Neural crest cell (in vitro differentiated cells): ENCODE measurements at regions not wholly inside any gene's neighbourhood (a gene's known extent, or its start where the extent isn't known, plus 50 kb on each side); places are given as distances from the start of the nearest gene placed in this dataset.

Experiments
- DNase-seq: peaks from one replicate; pipeline ENCODE4 v3.0.0; 2021; ENCODE audit warnings: low read depth, mixed read lengths, low spot score
- H3K27ac Mint-ChIP-seq: one replicate; pipeline ENCODE4 v1.8.0; 2021; ENCODE audit warnings: mild to moderate bottlenecking, mixed read lengths; ENCODE audit not compliant: unreplicated experiment
- H3K27me3 Mint-ChIP-seq: 2 replicates; pipeline ENCODE4 v1.8.0; 2021; ENCODE audit warnings: low read depth, mild to moderate bottlenecking, mixed read lengths
- H3K36me3 Mint-ChIP-seq: 2 replicates; pipeline ENCODE4 v1.8.0; 2021; ENCODE audit warnings: low read depth, mild to moderate bottlenecking, mixed read lengths
- H3K4me1 Mint-ChIP-seq: 2 replicates; pipeline ENCODE4 v1.8.0; 2021; ENCODE audit warnings: mixed read lengths
- H3K4me3 Mint-ChIP-seq: one replicate; pipeline ENCODE4 v1.8.0; 2021; ENCODE audit warnings: mild to moderate bottlenecking, mixed read lengths
- H3K9me3 Mint-ChIP-seq: 2 replicates; pipeline ENCODE4 v1.8.0; 2021; ENCODE audit warnings: mixed read lengths
- CTCF ChIP-seq: fragments of 200-600 bp; sonication (generic); conservative IDR thresholded peaks from 2 replicates; pipeline ENCODE4 v1.5.0; 2021; ENCODE audit warnings: antibody characterized with exemption, mild to moderate bottlenecking

GRCh38 chr14:97027256-97027999 is 230.2 kb downstream of the VRK1 start:
- Mint-ChIP-seq H3K36me3 (no peaks in the 10 kb centered on the region), H3K27ac (peak overlapping the region; percentile 95), H3K27me3 (peaks cover 13% of the 10 kb centered on the region), H3K4me3 (peak overlapping the region; percentile 64), H3K9me3 (peaks cover 4% of the 10 kb centered on the region), H3K4me1 (peaks cover 45% of the 10 kb centered on the region)
- no peak for TF ChIP-seq CTCF
- DNase-seq: peak; percentile 67

DNA sequence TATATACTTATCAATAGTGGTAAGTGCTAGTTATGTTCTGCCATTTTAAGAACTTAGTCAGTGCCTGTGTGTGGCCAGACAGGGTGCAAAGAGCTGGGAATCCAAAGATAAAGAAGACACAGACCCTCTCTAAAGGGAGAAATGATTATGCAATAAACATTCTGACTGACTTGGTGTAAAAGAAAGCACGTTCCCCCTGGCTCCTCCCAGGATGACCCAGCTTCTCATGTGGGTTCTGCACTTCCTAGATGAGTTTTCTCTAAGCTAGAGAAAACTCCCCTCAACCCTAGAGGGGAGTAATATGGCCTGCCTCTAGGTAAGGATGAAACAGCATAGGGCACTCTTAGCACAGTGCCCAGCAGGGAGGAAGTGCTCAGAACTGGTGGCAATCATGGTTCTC is 231.2 kb downstream of the VRK1 start:
- H3K4me1 Mint-ChIP-seq: peaks cover 45% of the 10 kb centered on the region
- peaks cover 18% of the 10 kb centered on the region for H3K27me3 Mint-ChIP-seq
- H3K36me3 Mint-ChIP-seq: no peaks in the 10 kb centered on the region
- no peak overlapping the region for H3K4me3 Mint-ChIP-seq
- TF ChIP-seq CTCF: no peak
- H3K9me3 Mint-ChIP-seq: peaks cover 4% of the 10 kb centered on the region
- DNase-seq: no peak
- no peak overlapping the region for H3K27ac Mint-ChIP-seq

GRCh38 chr14:97029800-97030199 is 232.6 kb downstream of the VRK1 start:
- peaks cover 25% of the 10 kb centered on the region for H3K27me3 Mint-ChIP-seq
- no peak for DNase-seq
- no peak overlapping the region for H3K4me3 Mint-ChIP-seq
- H3K36me3 Mint-ChIP-seq: no peaks in the 10 kb centered on the region
- H3K27ac Mint-ChIP-seq: no peak overlapping the region
- peaks cover 4% of the 10 kb centered on the region for H3K9me3 Mint-ChIP-seq
- peaks cover 31% of the 10 kb centered on the region for H3K4me1 Mint-ChIP-seq
- no peak for TF ChIP-seq CTCF

DNA sequence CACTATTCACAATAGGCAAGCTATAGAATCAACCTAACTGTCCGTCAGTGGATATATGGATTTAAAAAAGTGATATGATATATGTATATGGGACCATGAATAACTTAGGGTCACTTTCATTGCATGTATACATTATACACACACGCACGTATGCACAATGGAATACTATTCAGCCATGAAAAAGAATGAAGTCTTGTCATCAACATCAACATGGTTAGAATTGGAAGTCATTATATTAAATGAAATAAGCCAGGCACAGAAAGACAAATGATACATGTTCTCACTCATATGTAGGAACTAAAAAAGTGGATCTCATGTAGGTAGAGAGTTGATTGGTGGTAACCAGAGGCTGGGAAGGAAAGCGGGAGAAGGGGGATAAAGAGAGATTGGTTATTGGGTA is 234.3 kb downstream of the VRK1 start:
- no peak overlapping the region for H3K27ac Mint-ChIP-seq
- no peak overlapping the region for H3K4me3 Mint-ChIP-seq
- no peaks in the 10 kb centered on the region for H3K36me3 Mint-ChIP-seq
- DNase-seq: no peak
- peaks cover 18% of the 10 kb centered on the region for H3K4me1 Mint-ChIP-seq
- TF ChIP-seq CTCF: no peak
- peaks cover 27% of the 10 kb centered on the region for H3K27me3 Mint-ChIP-seq
- peaks cover 4% of the 10 kb centered on the region for H3K9me3 Mint-ChIP-seq

DNA sequence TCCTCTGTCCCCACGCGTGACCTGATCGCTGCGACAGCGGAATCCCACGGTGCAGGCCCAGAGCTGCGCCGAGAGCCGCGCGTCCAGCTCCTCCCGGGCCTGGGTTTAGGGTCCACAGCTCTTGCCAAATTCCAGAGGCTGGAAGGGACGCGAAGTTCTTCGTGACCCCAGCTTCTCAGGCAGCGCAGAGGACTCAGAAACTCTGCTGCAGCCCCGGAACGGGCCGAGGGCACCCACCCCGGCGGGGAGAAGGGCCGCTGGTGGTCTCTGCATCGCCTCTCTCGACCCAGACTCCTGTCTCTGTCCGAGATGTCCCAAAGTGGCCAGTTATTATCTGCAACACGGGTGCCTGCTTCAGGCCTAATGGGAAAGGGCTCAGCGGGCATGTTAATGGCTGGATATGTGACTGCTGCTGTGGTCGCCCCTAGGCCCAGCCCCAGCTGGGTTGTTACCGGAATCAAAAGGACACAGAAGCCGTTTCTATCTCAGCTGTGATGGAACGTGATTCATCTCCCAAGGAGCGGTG is 236.4 kb downstream of the VRK1 start:
- Mint-ChIP-seq H3K4me1 (peaks cover under 1% of the 10 kb centered on the region), H3K27ac (no peak overlapping the region), H3K27me3 (peaks cover 27% of the 10 kb centered on the region), H3K9me3 (peaks cover 4% of the 10 kb centered on the region), H3K4me3 (no peak overlapping the region), H3K36me3 (no peaks in the 10 kb centered on the region)
- DNase-seq: no peak
- no peak for TF ChIP-seq CTCF
